ENCODE measurements at regions not wholly inside any gene's neighbourhood (a gene's known extent, or its start where the extent isn't known, plus 50 kb on each side); places are given as distances from the start of the nearest gene placed in this dataset.
"Not testable (repeated sequence)": the region's sequence is repeated elsewhere in the genome, so short reads cannot be mapped to it uniquely, and the experiment has no call there.

DNA sequence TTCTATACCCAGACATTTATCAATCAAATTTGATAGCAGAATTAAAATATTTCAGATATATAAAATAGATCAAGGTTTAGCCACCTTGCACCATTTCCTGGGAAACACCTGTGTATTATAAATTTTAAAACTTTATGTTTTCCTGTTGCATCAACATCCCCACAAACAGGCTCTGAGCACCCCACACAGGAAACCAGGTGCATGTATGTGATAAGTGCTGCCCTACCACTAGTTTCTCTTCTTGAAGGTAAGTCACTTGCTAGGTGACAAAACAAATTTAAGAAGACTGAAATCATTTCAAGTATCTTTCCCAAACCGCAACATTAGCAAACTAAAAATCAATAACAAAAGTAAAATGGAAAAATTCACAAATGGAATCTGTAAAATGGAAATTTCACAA is 496.1 kb upstream of the CCDC54 start:
- DNase-seq (ENCODE audit: low spot score), result no peak

DNA sequence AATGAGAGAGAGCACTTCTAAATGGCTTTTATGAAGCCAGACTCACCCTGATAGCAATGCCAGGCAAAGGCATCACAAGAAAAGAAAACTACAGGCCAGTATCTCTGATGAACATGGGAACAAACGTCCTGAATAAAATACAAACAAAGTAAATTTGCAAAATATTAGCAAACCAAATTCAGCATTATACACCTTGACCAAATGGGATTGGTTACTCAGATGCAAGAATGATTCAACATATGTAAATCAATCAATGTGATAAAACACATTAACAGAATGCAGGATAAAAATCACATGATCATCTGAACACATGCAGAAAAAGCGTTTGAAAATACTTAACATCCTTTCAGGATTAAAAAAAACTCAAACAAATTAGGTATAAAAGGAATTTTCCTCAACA is 494.9 kb upstream of the CCDC54 start:
- DNase-seq (ENCODE audit: low spot score), result no peak

GRCh38 chr3:106906074-106906473 is 471.2 kb upstream of the CCDC54 start:
- DNase-seq (ENCODE audit: low spot score), result no peak

DNA sequence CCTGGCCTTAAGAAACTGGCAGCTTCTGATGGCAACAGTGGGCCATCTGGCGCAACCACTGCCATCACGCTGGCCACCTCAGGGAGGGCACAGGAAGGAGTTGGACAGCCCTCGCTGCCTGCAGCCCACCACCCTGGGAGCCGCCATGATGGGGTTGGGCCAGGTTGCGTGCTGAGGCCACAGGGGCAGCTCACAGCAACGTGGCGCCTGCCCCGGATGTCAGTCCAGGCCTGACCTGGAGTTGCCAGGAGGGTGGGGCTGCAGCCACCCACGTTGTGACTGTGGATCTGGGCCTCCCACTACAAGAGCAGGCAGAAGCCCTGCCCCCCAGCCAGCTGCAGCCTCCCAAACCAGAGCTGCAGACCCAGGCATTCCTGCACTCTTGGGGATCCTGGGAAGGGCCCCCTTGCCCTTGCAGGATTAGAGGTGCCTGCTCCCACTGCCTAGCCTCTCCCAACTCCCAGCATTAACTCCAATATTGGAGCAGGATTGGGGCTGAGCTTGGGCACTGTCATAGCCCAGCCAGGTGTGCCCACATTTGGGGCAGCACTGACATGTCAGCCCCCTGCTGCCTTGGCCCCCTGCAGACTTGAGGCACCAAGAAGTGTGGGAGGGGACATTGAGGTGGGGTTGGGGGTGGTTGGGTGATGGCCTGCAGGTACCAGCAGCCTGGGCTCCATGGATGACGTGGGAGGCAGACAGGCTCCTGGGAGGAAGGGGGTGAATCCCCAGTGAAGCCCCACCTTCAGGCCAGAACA is 468.9 kb upstream of the CCDC54 start:
- DNase-seq (ENCODE audit: low spot score), result no peak

- no peak for DNase-seq (ENCODE audit: low spot score)
Measured at GRCh38 chr3:106913111-106913698, 464.0 kb upstream of the CCDC54 start.

DNA sequence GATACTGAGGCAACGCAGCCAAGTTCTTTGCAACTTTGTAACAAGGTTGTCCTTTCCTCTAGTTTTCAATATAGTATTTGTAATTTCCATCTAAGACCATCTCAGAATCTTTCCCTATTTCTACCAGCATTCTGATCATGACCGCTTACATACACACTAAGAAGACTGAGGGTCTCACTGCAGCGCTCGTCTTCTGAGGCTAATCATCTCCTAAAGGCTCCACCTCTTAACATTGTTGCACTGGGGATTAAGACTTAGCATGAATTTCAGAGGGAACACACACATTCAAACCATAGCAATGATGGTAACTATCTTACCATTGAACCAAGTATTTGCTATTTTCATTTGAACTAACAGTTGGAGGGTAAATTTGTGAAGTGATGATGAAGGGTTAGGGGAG is 463.3 kb upstream of the CCDC54 start:
- DNase-seq (ENCODE audit: low spot score), result no peak

DNA sequence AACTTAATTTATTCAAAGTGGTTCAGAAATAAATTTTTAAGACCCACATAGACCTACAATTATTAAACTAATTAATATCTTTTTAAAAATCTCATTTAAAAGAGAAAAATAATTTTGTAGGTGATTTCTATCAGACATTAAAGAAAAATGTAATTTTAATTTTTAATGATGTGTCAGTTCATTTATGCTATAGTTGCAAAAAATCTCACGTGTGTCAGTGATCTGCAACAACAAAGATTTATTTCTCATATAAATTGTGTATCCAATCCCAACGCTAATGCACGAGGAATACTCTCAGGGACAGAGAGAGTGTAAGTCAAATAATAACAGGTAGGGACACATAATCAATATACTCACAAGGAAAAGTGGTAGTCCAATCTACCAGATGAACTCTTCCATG is 456.6 kb upstream of the CCDC54 start:
- no peak for DNase-seq (ENCODE audit: low spot score)

- no peak for DNase-seq (ENCODE audit: low spot score)
Measured at GRCh38 chr3:106929081-106929480, 448.2 kb upstream of the CCDC54 start.

DNA sequence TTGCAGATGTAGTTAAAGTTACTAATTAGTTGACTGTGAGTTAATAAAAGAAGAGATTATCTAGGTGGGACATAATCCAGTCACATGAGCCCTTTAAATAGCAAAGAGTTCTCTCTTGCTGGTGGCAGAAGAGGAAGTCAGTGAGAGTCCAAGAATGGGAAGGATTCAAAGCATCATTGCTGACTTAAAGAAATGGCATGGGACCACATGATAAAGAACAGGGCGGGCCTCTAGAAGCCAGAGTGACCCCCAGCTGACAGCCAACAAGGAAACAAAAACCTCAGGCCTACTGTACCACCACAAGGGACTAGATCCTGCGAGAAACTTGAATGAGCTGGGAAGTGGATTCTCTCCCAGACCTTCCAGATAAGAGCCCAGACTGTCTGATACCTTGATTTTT is 447.2 kb upstream of the CCDC54 start:
- DNase-seq (ENCODE audit: low spot score), result no peak

GRCh38 chr3:106931904-106932303 is 445.3 kb upstream of the CCDC54 start:
- DNase-seq (ENCODE audit: low spot score), result no peak

DNA sequence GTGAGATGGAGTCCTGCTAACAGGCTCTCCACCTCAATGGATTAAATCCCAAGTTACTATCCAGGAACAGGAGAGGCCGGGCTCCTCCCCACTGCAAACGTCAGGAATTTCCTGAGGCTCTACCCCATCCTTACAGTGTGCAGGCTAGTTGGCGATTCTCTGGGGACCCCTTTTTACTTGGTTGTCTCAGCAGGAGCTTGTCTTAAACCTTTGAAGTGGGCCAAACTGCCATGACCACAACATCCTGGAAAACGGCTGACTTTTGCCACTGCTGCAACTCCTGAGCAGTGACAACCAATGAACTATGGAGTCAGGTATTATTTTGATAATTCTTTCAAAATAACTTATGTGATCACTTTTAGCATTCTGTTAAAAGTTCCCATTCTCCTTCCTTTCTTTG is 440.9 kb upstream of the CCDC54 start:
- no peak for DNase-seq (ENCODE audit: low spot score)

GRCh38 chr3:106942051-106942450 is 435.2 kb upstream of the CCDC54 start:
- no peak for DNase-seq (ENCODE audit: low spot score)

- DNase-seq (ENCODE audit: low spot score), result no peak
Measured at GRCh38 chr3:106943071-106943470, 434.2 kb upstream of the CCDC54 start.

- no peak for DNase-seq (ENCODE audit: low spot score)
Measured at GRCh38 chr3:106945435-106945834, 431.8 kb upstream of the CCDC54 start.

- DNase-seq (ENCODE audit: low spot score), result no peak
Measured at GRCh38 chr3:106946866-106947265, 430.4 kb upstream of the CCDC54 start.

- DNase-seq (ENCODE audit: low spot score), result no peak
Measured at GRCh38 chr3:106957029-106957428, 420.2 kb upstream of the CCDC54 start.

- DNase-seq (ENCODE audit: low spot score), result no peak
Measured at GRCh38 chr3:106962993-106963392, 414.2 kb upstream of the CCDC54 start.

DNA sequence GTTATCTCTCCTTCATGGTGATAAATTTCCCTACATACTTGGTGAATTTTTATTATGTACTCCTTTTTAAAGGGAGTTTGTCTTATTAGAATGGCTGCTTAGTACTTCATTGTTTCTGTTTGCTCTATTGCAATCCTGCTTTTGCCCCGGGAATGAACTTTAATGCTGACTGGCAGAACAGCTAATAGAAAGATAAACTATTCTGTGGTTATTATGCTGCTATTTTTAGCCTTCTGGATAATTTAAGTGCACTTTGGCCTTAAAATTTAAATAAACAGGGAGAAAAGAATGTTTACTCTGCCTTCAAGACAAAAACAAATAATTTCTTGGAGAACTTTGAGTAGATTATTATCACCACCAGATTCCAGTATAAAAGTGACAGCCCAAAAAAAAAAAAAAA is 413.8 kb upstream of the CCDC54 start:
- DNase-seq (ENCODE audit: low spot score), result peak; percentile 38

DNA sequence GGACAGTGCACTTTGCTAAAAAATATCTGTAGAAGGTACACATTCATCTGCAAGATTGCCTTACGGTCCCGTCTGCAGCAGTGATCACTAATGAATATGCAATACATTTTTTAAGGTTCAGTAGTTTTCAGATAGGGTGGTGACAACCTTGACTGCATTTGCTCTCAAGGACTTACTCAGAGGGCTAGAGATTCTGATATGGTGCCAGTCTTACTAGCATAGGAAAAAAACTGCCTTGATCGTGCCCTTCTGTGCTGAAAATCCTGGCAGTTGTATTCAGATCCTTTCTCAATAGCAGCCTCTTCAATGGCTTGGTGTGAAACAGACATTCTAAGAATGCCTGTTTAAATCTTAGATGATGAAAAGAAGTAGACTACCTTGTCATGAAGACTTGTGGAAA is 411.9 kb upstream of the CCDC54 start:
- DNase-seq (ENCODE audit: low spot score), result peak; percentile 57

GRCh38 chr3:106969596-106969995 is 407.6 kb upstream of the CCDC54 start:
- no peak for DNase-seq (ENCODE audit: low spot score)

- DNase-seq (ENCODE audit: low spot score), result no peak
Measured at GRCh38 chr3:106981392-106981791, 395.8 kb upstream of the CCDC54 start.

- no peak for DNase-seq (ENCODE audit: low spot score)
Measured at GRCh38 chr3:106985721-106986120, 391.5 kb upstream of the CCDC54 start.

- DNase-seq (ENCODE audit: low spot score), result not testable (repeated sequence)
Measured at GRCh38 chr3:106998841-106999682, 378.2 kb upstream of the CCDC54 start.
